IPS-15b (cell line): ENCODE measurements at regions not wholly inside any gene's neighbourhood (a gene's known extent, or its start where the extent isn't known, plus 50 kb on each side); places are given as distances from the start of the nearest gene placed in this dataset.
A peak's percentile ranks its signal among the peaks of the same experiment; 100 is the strongest.

Source experiments
- H3K27me3 ChIP-seq: one replicate; pipeline ENCODE4 v1.6.1; 2013; ENCODE audit warnings: low read length; ENCODE audit not compliant: control insufficient read depth, insufficient read depth
- H3K36me3 ChIP-seq: one replicate; pipeline ENCODE4 v1.6.1; 2013; ENCODE audit warnings: low read length; ENCODE audit not compliant: control insufficient read depth, insufficient read depth
- H3K4me1 ChIP-seq: one replicate; pipeline ENCODE4 v1.6.1; 2013; ENCODE audit warnings: mild to moderate bottlenecking, low read length; ENCODE audit not compliant: control insufficient read depth, insufficient read depth
- H3K4me3 ChIP-seq: one replicate; pipeline ENCODE4 v1.5.1; 2013; ENCODE audit warnings: low read depth, low read length
- H3K9ac ChIP-seq: one replicate; pipeline ENCODE4 v1.6.1; 2013; ENCODE audit warnings: low read depth, mild to moderate bottlenecking, low read length
- H3K9me3 ChIP-seq: one replicate; pipeline ENCODE4 v1.6.1; 2013; ENCODE audit warnings: mild to moderate bottlenecking, low read length; ENCODE audit not compliant: control insufficient read depth, insufficient read depth

DNA sequence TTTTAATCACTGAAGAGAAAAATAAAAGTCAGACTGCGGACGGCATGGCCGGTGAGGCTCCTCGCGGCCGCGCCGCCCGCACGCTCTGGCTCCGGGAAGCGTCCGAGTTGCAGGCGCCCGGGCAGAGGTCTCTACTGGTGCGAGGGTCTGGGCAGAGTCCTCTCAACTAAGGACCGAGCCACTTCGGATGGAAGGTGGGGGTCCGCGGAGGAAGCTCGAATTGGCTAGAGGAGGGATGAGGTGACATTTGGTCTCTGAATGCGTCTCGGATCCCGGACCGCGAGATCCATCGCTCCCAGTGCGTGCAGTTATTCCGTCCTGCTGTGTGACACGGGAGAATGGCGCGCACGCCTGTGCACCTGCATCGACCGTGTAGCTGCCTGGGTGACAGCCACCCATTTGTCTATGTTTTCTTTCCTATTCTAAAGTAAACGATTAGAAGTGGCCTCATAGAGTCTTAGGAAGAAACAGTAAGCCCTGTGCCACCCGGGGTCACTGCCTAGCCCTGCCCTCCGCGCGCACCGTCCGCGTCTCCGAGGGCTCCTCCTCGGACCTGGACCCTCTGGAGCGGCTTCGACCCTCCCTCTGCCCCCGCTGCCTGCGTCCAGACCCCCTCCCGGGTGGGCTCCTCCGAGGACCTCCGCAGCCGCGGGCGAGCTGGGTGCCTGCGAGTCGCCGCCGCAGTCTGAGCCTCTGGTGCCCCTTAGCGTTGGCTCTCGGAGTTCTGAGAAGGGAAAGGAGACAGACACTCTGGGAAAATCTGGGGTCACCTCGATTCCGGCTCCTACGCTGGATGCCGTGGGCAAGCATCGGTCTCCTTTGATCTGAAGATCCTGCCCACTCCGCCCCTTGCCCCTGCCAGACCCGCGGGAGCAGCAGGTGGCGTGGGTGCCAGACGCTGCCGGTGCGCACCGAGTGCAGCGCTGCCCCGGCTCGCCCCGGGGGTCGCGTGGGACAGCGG lies 347.4 kb downstream of the LIG4 start:
- Histone ChIP-seq H3K9me3 (no peaks in the 10 kb centered on the region), H3K36me3 (no peaks in the 10 kb centered on the region), H3K4me1 (no peaks in the 10 kb centered on the region), H3K9ac (no peak overlapping the region), H3K4me3 (peak overlapping the region; percentile 68), H3K27me3 (peaks cover 34% of the 10 kb centered on the region)

DNA sequence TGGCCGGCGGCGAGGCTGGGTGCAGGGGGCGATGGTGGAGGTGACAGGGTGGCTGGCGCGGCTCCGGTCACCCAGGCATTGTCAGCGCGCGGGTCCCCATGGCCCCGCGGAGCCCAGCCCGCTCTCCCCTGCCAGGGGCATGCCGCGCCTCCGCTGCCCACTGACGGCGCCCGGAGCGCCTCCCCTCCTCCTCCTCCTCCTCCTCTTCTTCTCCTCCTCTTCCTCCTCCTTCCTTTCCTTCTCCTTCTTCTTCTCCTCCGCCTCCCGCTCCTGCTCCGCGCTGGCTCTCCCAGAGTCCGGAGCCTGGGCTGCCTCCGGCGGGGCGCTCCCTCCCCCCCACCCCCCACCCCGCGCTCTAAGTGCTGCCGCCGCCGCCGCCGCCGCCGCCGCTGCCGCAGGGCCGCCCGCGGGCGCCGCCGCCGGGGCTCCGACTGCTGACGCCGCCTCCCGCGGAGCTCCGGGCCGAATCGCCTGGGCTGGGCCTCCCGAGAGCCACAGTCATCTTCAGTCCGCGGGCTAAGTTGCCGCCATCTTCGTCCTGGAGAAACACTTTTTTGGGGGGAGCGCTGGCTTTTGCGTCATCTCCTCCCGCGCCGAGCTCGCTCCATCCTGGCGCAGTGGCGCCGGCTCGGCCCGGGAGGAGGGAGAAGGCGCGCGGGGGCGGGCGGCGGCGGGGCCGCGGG lies 348.3 kb downstream of the LIG4 start:
- Histone ChIP-seq H3K36me3 (no peaks in the 10 kb centered on the region), H3K9me3 (no peaks in the 10 kb centered on the region), H3K4me1 (no peaks in the 10 kb centered on the region), H3K27me3 (peaks cover 34% of the 10 kb centered on the region), H3K4me3 (peak overlapping the region; percentile 77), H3K9ac (peak overlapping the region; percentile 14)

DNA sequence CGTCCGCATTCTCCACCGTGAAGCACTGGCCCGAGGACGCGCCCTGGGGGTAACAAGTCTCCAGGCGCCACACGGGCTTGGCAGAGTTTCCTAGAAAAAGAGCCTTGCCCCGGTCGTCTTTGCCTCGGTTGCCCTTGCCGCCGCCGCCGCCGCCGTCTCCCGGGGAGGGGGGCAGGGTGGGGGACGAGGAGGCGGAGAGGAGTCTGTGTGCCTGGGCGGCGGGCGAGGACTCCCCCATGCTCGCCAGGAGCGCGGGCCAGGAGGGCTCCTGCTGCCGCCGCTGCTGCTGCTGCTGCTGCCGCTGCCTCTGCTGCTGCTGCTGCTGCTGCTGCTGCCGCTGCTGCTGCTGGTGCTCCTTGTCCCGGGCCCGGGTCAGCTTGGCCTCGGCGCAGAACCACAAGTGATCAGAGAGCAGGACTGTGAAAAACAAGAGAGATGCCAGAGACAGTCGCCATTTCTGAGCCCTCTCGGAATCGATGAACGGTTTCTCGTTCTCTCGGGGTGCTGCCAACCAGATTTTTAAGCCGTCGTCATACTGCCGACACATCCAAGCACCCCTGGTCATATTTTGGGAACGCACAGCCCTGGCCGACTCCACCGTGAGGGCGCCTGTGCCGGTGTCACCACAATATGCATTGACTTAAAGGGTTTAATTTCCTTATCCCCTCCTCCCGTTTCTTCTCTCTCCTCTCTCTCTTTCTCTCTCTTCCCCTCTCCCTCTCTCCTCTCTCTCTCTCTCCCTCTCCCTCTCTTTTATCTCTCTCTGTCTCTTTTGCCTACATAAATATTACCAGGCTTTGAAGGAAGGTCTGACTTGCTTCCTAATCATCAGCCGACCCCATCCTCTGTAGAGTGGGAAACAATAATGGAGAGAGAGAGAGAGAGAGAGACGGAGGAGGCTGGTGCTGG lies 349.1 kb downstream of the LIG4 start:
- H3K9me3 ChIP-seq = no peaks in the 10 kb centered on the region
- H3K9ac ChIP-seq = peak overlapping the region; percentile 14
- H3K4me1 ChIP-seq = no peaks in the 10 kb centered on the region
- no peaks in the 10 kb centered on the region for H3K36me3 ChIP-seq
- H3K27me3 ChIP-seq = peaks cover 34% of the 10 kb centered on the region
- peak overlapping the region; percentile 77 for H3K4me3 ChIP-seq

DNA sequence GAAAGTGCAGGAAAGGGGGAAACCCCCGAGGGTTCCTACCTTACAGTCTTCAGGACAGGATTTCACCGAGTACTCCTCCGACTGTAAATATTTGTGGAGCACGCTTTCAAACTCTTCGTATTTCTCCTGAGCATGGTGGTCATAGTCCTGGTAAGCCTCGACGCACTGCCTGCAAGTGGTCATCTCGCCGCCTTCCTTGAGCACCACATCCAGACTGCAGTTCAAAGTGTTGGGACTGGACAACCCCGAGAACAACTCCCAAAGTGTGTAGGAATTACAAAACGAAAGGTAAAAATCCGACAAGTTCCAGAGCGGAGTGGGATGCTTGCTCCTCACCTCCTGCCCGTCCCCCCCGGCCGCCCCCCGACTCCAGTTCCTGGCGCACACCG lies 349.7 kb downstream of the LIG4 start:
- peak overlapping the region; percentile 48 for H3K4me3 ChIP-seq
- no peaks in the 10 kb centered on the region for H3K9me3 ChIP-seq
- H3K27me3 ChIP-seq = peaks cover 34% of the 10 kb centered on the region
- no peaks in the 10 kb centered on the region for H3K4me1 ChIP-seq
- H3K36me3 ChIP-seq = no peaks in the 10 kb centered on the region
- H3K9ac ChIP-seq = no peak overlapping the region

DNA sequence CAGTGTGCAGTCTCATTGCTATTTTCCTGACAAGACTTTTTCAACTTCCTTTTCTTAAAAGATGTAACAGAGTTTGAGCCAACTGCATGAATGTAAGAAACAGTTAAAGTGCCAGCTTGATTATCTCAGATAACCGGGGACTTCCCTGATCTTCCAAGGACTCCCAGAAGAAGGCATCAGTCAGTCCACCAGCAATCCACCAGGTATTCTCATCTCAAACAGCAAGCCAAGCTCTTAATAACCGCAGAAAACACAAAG lies 350.1 kb downstream of the LIG4 start:
- Histone ChIP-seq H3K36me3 (no peaks in the 10 kb centered on the region), H3K27me3 (peaks cover 32% of the 10 kb centered on the region), H3K4me3 (peak overlapping the region; percentile 48), H3K9ac (no peak overlapping the region), H3K9me3 (no peaks in the 10 kb centered on the region), H3K4me1 (no peaks in the 10 kb centered on the region)

DNA sequence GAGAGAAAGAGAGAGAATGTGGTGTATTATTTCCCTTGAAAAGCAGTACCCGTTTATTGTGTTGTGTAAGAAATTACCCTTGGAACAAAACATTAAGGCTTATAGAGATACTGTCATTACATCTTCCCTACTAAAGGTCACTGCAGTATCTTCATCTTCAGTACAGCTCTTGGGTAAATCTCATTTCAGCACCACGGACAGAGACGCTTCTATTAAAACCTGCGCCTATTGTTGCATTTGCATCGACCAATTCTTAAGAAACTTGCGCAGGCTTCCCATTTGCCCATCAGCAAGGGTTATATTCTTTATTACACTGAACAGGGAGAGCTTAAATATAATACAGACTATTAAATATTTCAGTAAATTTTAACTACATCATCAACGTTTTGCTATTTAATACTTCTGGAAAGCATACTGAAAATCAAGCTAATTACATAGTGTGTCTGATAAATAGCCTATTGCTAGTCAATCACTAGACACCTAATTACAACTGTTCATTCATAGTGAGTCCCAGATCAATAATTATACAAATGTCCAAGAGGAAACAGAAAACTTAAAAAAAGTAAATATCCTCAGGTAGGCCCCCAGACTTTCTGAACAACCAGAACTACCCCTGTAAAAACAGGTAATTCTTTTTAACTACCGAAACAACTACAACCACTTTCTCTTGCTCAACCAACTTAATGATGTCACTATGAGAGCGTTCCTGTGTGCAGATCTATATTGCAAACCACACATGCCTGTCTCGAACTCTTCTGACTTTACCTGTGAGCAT lies 350.6 kb downstream of the LIG4 start:
- Histone ChIP-seq H3K36me3 (no peaks in the 10 kb centered on the region), H3K4me3 (peak overlapping the region; percentile 48), H3K9me3 (no peaks in the 10 kb centered on the region), H3K9ac (no peak overlapping the region), H3K27me3 (peaks cover 27% of the 10 kb centered on the region), H3K4me1 (no peaks in the 10 kb centered on the region)

DNA sequence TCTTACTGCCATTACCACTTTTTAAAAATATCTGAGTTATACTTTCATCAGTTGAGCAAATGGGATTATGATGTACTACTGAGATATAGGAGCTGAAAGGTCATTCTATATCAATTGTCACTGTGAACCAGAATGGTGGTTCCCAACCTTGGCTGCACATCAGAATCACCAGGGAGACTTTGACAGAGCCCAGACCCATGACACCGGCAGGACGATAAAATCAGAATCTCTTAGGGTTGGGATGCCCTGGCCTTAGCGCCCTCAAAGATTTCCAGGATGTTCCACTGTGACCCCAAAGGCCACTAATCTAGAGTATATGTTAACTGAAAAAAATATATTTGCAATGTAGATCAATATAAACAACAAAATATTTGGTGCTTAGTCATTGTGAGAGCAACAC lies 355.1 kb downstream of the LIG4 start:
- Histone ChIP-seq H3K9me3 (no peaks in the 10 kb centered on the region), H3K4me3 (no peak overlapping the region), H3K9ac (no peak overlapping the region), H3K27me3 (peaks cover 7% of the 10 kb centered on the region), H3K4me1 (no peaks in the 10 kb centered on the region), H3K36me3 (no peaks in the 10 kb centered on the region)

DNA sequence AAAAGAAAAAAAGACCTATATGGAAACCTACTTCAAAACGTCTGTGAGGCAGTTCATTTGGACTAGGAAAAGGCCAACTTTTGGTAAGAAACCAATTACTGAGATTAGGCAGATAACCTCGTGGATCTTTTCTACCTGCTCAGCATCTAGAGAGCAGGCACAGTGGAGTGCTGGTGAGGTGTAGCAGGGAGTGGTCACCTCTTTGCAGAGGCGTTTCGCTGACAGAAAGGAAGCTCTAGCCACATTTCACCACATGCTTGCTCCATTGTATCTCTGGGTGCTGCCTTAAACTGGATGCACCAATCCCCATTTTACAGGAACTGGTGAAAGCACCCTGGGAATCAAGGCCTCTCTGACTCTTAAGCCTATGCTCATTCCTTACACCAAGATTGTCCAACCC lies 360.5 kb downstream of the LIG4 start:
- H3K4me3 ChIP-seq = no peak overlapping the region
- no peaks in the 10 kb centered on the region for H3K4me1 ChIP-seq
- H3K9ac ChIP-seq = no peak overlapping the region
- H3K27me3 ChIP-seq = no peaks in the 10 kb centered on the region
- H3K36me3 ChIP-seq = no peaks in the 10 kb centered on the region
- H3K9me3 ChIP-seq = no peaks in the 10 kb centered on the region

DNA sequence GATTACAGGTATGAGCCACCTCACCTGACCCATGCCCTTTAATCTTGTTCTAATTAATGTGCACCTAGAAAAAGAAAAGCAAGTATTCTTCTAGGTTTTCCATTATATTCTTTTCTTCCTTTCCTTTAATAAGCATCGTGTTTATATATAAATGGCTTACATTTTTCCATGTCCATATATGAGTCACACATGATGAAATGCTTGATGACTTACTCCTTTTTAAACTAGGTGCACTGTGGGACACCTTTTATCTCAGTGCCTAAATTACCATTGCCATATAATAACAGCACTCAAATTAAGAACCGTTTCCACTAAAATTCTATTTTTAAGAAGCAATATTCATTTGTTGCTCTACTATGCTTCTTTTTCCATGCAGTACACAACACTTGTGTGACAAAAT lies 363.3 kb downstream of the LIG4 start:
- no peak overlapping the region for H3K4me3 ChIP-seq
- no peak overlapping the region for H3K9ac ChIP-seq
- H3K9me3 ChIP-seq = no peaks in the 10 kb centered on the region
- H3K4me1 ChIP-seq = peaks cover 4% of the 10 kb centered on the region
- H3K27me3 ChIP-seq = no peaks in the 10 kb centered on the region
- H3K36me3 ChIP-seq = no peaks in the 10 kb centered on the region

DNA sequence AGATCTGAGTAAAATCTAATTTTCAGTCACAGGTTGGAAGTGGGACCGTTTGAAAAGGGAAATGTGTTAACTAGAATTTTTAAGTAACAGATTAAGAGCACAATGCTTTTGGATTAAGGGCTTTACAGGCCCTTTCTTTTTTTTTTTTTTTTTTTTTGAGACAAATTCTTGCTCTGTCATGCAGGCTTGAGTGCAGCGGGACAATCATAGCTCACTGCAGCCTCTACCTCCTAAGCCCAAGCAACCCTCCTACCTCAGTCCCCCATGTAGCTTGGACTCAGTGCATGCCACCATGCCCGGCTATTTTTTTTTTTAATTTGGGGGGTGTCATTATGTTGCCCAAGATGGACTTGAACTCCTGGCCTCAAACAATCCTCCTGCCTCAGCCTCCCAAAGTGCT lies 363.7 kb downstream of the LIG4 start:
- no peak overlapping the region for H3K4me3 ChIP-seq
- H3K4me1 ChIP-seq = peaks cover 5% of the 10 kb centered on the region
- H3K36me3 ChIP-seq = no peaks in the 10 kb centered on the region
- no peaks in the 10 kb centered on the region for H3K27me3 ChIP-seq
- no peaks in the 10 kb centered on the region for H3K9me3 ChIP-seq
- no peak overlapping the region for H3K9ac ChIP-seq

DNA sequence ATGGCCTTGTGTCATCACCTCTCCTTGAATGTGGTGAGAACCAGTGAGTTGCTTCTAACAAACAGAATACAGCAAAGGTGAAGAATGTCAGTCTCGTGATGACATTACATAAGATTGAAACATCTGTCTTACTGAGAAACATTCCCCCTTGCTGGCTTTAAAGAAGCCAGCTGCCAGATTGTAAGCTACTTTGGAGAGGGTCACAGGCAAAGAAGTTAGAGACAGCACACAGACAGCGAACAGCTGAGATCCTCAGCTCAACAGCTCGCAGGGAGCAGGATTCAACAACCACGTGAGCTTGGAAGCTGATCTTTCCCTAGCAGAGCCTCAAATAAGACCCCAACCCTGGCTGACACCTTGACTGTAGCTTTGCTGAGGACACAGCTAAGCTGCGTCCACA lies 367.9 kb downstream of the LIG4 start:
- Histone ChIP-seq H3K36me3 (no peaks in the 10 kb centered on the region), H3K4me1 (peaks cover 18% of the 10 kb centered on the region), H3K27me3 (no peaks in the 10 kb centered on the region), H3K9me3 (no peaks in the 10 kb centered on the region), H3K9ac (no peak overlapping the region), H3K4me3 (no peak overlapping the region)
